H9 (cell line): ENCODE measurements at regions not wholly inside any gene's neighbourhood (a gene's known extent, or its start where the extent isn't known, plus 50 kb on each side); places are given as distances from the start of the nearest gene placed in this dataset.

Source experiments
- DNase-seq: peaks from one replicate; pipeline ENCODE4 v3.0.0-alpha.2; 2017
- H2AFZ ChIP-seq: one replicate; pipeline ENCODE4 v1.6.1; 2013; ENCODE audit warnings: mild to moderate bottlenecking, low read length, control low read depth, moderate library complexity
- H2AK5ac ChIP-seq: 2 replicates; pipeline ENCODE4 v1.6.1; 2013; ENCODE audit warnings: low read length, control low read depth, mixed read lengths; ENCODE audit not compliant: insufficient read length
- H2BK120ac ChIP-seq: one replicate; pipeline ENCODE4 v1.6.1; 2013; ENCODE audit warnings: low read depth, mild to moderate bottlenecking, low read length, control low read depth, inconsistent platforms; ENCODE audit not compliant: poor library complexity, severe bottlenecking
- H2BK12ac ChIP-seq: 2 replicates; pipeline ENCODE4 v1.6.1; 2013; ENCODE audit warnings: low read length, control low read depth, mixed read lengths, low read depth; ENCODE audit not compliant: insufficient read length
- H2BK15ac ChIP-seq: 2 replicates; pipeline ENCODE4 v1.6.1; 2013; ENCODE audit warnings: low read depth, low read length, control low read depth
- H2BK20ac ChIP-seq: one replicate; pipeline ENCODE4 v1.6.1; 2013; ENCODE audit warnings: low read depth, mild to moderate bottlenecking, low read length, control low read depth, inconsistent platforms; ENCODE audit not compliant: poor library complexity, severe bottlenecking
- H2BK5ac ChIP-seq: 2 replicates; pipeline ENCODE4 v1.6.1; 2013; ENCODE audit warnings: low read length, control low read depth, mixed read lengths; ENCODE audit not compliant: insufficient read length
- H3K14ac ChIP-seq: 2 replicates; pipeline ENCODE4 v1.6.1; 2013; ENCODE audit warnings: low read length, control low read depth; ENCODE audit not compliant: insufficient read depth
- H3K18ac ChIP-seq: 2 replicates; pipeline ENCODE4 v1.6.1; 2013; ENCODE audit warnings: low read depth, mild to moderate bottlenecking, mixed read lengths, low read length, control low read depth; ENCODE audit not compliant: insufficient read length
- H3K23ac ChIP-seq: 2 replicates; pipeline ENCODE4 v1.6.1; 2013; ENCODE audit warnings: low read length, control low read depth, mixed read lengths, low read depth; ENCODE audit not compliant: insufficient read length
- H3K23me2 ChIP-seq: 2 replicates; pipeline ENCODE4 v1.6.1; 2013; ENCODE audit warnings: low read depth, mild to moderate bottlenecking, mixed read lengths, low read length, control low read depth; ENCODE audit not compliant: insufficient read length, poor library complexity, severe bottlenecking
- H3K27ac ChIP-seq: 2 replicates; pipeline ENCODE4 v1.5.1; 2013; ENCODE audit warnings: low read length, control low read depth, mixed read lengths, low read depth; ENCODE audit not compliant: insufficient read length
- H3K27me3 ChIP-seq: 2 replicates; pipeline ENCODE4 v1.6.1; 2013; ENCODE audit warnings: low read length, control low read depth, inconsistent platforms; ENCODE audit not compliant: insufficient read depth
- H3K4ac ChIP-seq: 2 replicates; pipeline ENCODE4 v1.6.1; 2013; ENCODE audit warnings: low read depth, mild to moderate bottlenecking, control low read depth, inconsistent platforms, low read length, moderate library complexity
- H3K4me1 ChIP-seq: 2 replicates; pipeline ENCODE4 v1.6.1; 2013; ENCODE audit warnings: low read length, control low read depth, inconsistent platforms; ENCODE audit not compliant: insufficient read depth
- H3K4me2 ChIP-seq: 2 replicates; pipeline ENCODE4 v1.6.1; 2013; ENCODE audit warnings: low read length, control low read depth, mixed read lengths; ENCODE audit not compliant: insufficient read length, insufficient read depth
- H3K56ac ChIP-seq: 2 replicates; pipeline ENCODE4 v1.6.1; 2013; ENCODE audit warnings: low read depth, mild to moderate bottlenecking, mixed read lengths, low read length, control low read depth; ENCODE audit not compliant: insufficient read length
- H3K79me1 ChIP-seq: 2 replicates; pipeline ENCODE4 v1.6.1; 2013; ENCODE audit warnings: low read depth, mild to moderate bottlenecking, moderate library complexity, low read length, control low read depth, inconsistent platforms; ENCODE audit not compliant: insufficient read depth, poor library complexity, severe bottlenecking
- H3K79me2 ChIP-seq: 2 replicates; pipeline ENCODE4 v1.6.1; 2013; ENCODE audit warnings: low read length, control low read depth, inconsistent platforms; ENCODE audit not compliant: insufficient read depth
- H3K9ac ChIP-seq: 2 replicates; pipeline ENCODE4 v1.6.1; 2013; ENCODE audit warnings: low read length, control low read depth, mixed read lengths; ENCODE audit not compliant: insufficient read length; ENCODE audit errors: extremely low read depth
- H3K9me3 ChIP-seq: one replicate; pipeline ENCODE4 v1.6.1; 2013; ENCODE audit warnings: low read depth, low read length, inconsistent platforms; ENCODE audit not compliant: control insufficient read depth
- H3T11ph ChIP-seq: one replicate; pipeline ENCODE4 v1.6.1; 2013; ENCODE audit warnings: mild to moderate bottlenecking, low read length, control low read depth, inconsistent platforms
- H4K20me1 ChIP-seq: one replicate; pipeline ENCODE4 v1.6.1; 2013; ENCODE audit not compliant: control insufficient read depth, insufficient read length, insufficient read depth
- H4K5ac ChIP-seq: 2 replicates; pipeline ENCODE4 v1.6.1; 2013; ENCODE audit warnings: low read depth, mild to moderate bottlenecking, mixed read lengths, low read length, control low read depth; ENCODE audit not compliant: insufficient read length
- H4K8ac ChIP-seq: replicated peaks from 2 replicates; pipeline ENCODE4 v1.6.1; 2013; ENCODE audit warnings: low read length, control low read depth, mixed read lengths, low read depth; ENCODE audit not compliant: insufficient read length
- H4K91ac ChIP-seq: 2 replicates; pipeline ENCODE4 v1.6.1; 2013; ENCODE audit warnings: low read depth, mild to moderate bottlenecking, moderate library complexity, mixed read lengths, low read length, control low read depth; ENCODE audit not compliant: insufficient read length
- H3K27ac Mint-ChIP-seq, 3 experiments: 2 replicates in 2 of 3; 3 replicates in 1 of 3; pipeline ENCODE4 v1.8.0; 2020 to 2021; ENCODE audit warnings: mixed read lengths in 3 of 3, mild to moderate bottlenecking in 1 of 3, moderate library complexity in 1 of 3
- H3K27me3 Mint-ChIP-seq: 2 replicates; pipeline ENCODE4 v1.8.0; 2021; ENCODE audit warnings: low read depth, mild to moderate bottlenecking, moderate library complexity, mixed read lengths
- H3K36me3 Mint-ChIP-seq, 3 experiments: 2 replicates in 2 of 3; 3 replicates in 1 of 3; pipeline ENCODE4 v1.8.0; 2020 to 2021; ENCODE audit warnings: low read depth in 3 of 3, mixed read lengths in 3 of 3; ENCODE audit not compliant: insufficient read depth in 1 of 3
- H3K4me1 Mint-ChIP-seq, 2 experiments: 2 replicates each; pipeline ENCODE4 v1.8.0; 2020; ENCODE audit warnings: mixed read lengths in 2 of 2
- H3K4me3 Mint-ChIP-seq, 2 experiments: 2 replicates in 1 of 2; 3 replicates in 1 of 2; pipeline ENCODE4 v1.8.0; 2020 to 2021; ENCODE audit warnings: mild to moderate bottlenecking in 2 of 2, mixed read lengths in 2 of 2, moderate library complexity in 1 of 2
- H3K9me3 Mint-ChIP-seq, 2 experiments: 2 replicates in 1 of 2; 3 replicates in 1 of 2; pipeline ENCODE4 v1.8.0; 2020; ENCODE audit warnings: mild to moderate bottlenecking in 2 of 2, mixed read lengths in 2 of 2, moderate library complexity in 1 of 2
- CTCF ChIP-seq: fragments of 200-600 bp; sonication (generic); conservative IDR thresholded peaks from 3 replicates; pipeline ENCODE4 v1.8.0; 2021; ENCODE audit warnings: antibody characterized with exemption, mild to moderate bottlenecking
- WGBS: extraction: QIAGEN DNeasy Blood & Tissue Kit; methylation state at CpG from one replicate; pipeline ENCODE4 v1.1.7; 2013; ENCODE audit warnings: missing lambda C conversion rate, low lambda C conversion rate, mixed read lengths; ENCODE audit not compliant: insufficient read length; ENCODE audit errors: extremely low coverage; 5-methylcytosine and 5-hydroxymethylcytosine counted together

- H3K79me2 ChIP-seq, result no peaks in the 10 kb centered on the region
- peaks cover 0 to 2% of the 10 kb centered on the region in 2 experiments; a peak in 1 of 4 replicates for H3K4me1 Mint-ChIP-seq
- H3T11ph ChIP-seq, result no peak overlapping the region
- no peak overlapping the region for H3K14ac ChIP-seq
- H3K23ac ChIP-seq, result no peak overlapping the region
- no peak overlapping the region for H4K91ac ChIP-seq
- no peaks in the 10 kb centered on the region for H3K4me1 ChIP-seq
- no peak overlapping the region for H2BK5ac ChIP-seq
- no peak overlapping the region for H3K27ac ChIP-seq
- no peaks in the 10 kb centered on the region for H4K20me1 ChIP-seq
- no peak overlapping the region for H2BK20ac ChIP-seq
- TF ChIP-seq CTCF, result no peak
- no peak overlapping the region for H4K5ac ChIP-seq
- H3K18ac ChIP-seq, result no peak overlapping the region
- H2BK120ac ChIP-seq, result no peak overlapping the region
- no peak overlapping the region for H2AFZ ChIP-seq
- no peak for DNase-seq
- H3K27ac Mint-ChIP-seq, result no peak overlapping the region; a peak in 1 of 7 replicates
- no peaks in the 10 kb centered on the region for H3K36me3 Mint-ChIP-seq
- H3K79me1 ChIP-seq, result no peaks in the 10 kb centered on the region
- no peaks in the 10 kb centered on the region for H3K27me3 ChIP-seq
- H3K27me3 Mint-ChIP-seq, result no peaks in the 10 kb centered on the region
- no peak overlapping the region for H3K4me3 Mint-ChIP-seq
- H3K4me2 ChIP-seq, result no peak overlapping the region
- H2BK12ac ChIP-seq, result no peak overlapping the region
- no peak overlapping the region for H2BK15ac ChIP-seq
- peaks cover 0 to 1% of the 10 kb centered on the region in 2 experiments; a peak in 1 of 5 replicates for H3K9me3 Mint-ChIP-seq
- H2AK5ac ChIP-seq, result no peak overlapping the region
- H3K9me3 ChIP-seq, result no peaks in the 10 kb centered on the region
- no peak overlapping the region for H3K4ac ChIP-seq
- no peak overlapping the region for H4K8ac ChIP-seq
- H3K23me2 ChIP-seq, result no peaks in the 10 kb centered on the region
- no CpG with 5 or more reads among the region's 3 CpGs for WGBS
- H3K56ac ChIP-seq, result no peak overlapping the region
- H3K9ac ChIP-seq, result no peak overlapping the region
Measured at GRCh38 chr5:44932922-44933585, 124.3 kb downstream of the MRPS30 start.
